Esophagus muscularis mucosa (tissue), 4 donors: ENCODE measurements at regions not wholly inside any gene's neighbourhood (a gene's known extent, or its start where the extent isn't known, plus 50 kb on each side); places are given as distances from the start of the nearest gene placed in this dataset.

Source experiments
- EP300 ChIP-seq: sonication (generic); formaldehyde crosslinking; IDR thresholded peaks from one replicate; pipeline ENCODE4 v1.6.1; 2017; ENCODE audit warnings: antibody characterized with exemption
- POLR2AphosphoS5 ChIP-seq, 2 donors: sonication (generic); formaldehyde crosslinking; IDR thresholded peaks; one replicate each; pipeline ENCODE4 v1.6.1; 2017; ENCODE audit warnings: antibody characterized with exemption in 2 of 2
- TF ChIP-seq, protein P1 (sequence below), 3 experiments: fragments of 200-600 bp in 2 of 3; fragments of 450-650 bp in 1 of 3; sonication (generic) in 2 of 3; IDR thresholded peaks; one replicate each; pipeline ENCODE4 v1.5.1; 2017 to 2019; ENCODE audit warnings: antibody characterized with exemption in 3 of 3, mild to moderate bottlenecking in 2 of 3, moderate library complexity in 1 of 3

DNA sequence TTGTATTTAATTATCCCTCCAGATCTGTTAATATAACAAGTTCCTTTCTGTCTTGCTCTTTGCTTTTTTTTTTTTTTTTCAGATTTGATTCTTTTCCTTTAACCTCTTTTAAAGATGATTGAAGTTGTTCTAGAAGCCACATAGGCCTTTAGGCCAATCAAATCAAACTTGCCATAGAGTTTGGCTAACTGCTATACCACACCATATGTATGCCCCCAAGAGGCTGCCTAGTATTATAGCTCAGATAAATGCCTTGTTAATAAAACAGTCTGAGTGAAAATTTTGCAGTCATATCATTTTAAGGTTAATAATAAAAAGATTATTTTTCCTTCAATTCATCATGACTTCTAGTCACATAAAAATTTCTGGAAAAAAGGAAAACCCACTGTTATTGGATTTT is 696.0 kb upstream of the CHRM3 start:
- TF ChIP-seq, protein P1, sequence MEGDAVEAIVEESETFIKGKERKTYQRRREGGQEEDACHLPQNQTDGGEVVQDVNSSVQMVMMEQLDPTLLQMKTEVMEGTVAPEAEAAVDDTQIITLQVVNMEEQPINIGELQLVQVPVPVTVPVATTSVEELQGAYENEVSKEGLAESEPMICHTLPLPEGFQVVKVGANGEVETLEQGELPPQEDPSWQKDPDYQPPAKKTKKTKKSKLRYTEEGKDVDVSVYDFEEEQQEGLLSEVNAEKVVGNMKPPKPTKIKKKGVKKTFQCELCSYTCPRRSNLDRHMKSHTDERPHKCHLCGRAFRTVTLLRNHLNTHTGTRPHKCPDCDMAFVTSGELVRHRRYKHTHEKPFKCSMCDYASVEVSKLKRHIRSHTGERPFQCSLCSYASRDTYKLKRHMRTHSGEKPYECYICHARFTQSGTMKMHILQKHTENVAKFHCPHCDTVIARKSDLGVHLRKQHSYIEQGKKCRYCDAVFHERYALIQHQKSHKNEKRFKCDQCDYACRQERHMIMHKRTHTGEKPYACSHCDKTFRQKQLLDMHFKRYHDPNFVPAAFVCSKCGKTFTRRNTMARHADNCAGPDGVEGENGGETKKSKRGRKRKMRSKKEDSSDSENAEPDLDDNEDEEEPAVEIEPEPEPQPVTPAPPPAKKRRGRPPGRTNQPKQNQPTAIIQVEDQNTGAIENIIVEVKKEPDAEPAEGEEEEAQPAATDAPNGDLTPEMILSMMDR (IDR thresholded peaks at IDR 0.05) = no peak
- TF ChIP-seq EP300 (no peak), POLR2AphosphoS5 (IDR thresholded peaks at IDR 0.05) (no peak)
